LNCAP (cell line): ENCODE measurements at regions not wholly inside any gene's neighbourhood (a gene's known extent, or its start where the extent isn't known, plus 50 kb on each side); places are given as distances from the start of the nearest gene placed in this dataset.
A peak's percentile ranks its signal among the peaks of the same experiment; 100 is the strongest.

Source experiments
- CTCF ChIP-seq: fragments of 450-650 bp; IDR thresholded peaks from 2 replicates; pipeline ENCODE4 v1.5.1; 2017; ENCODE audit warnings: mild to moderate bottlenecking

- TF ChIP-seq CTCF, result peak; percentile 16; the same call in 1 of the 2 replicates
Measured at GRCh38 chr2:238771218-238771617, 76.7 kb upstream of the TWIST2 start.

- TF ChIP-seq CTCF, result no peak
Measured at GRCh38 chr2:238771639-238772038, 76.2 kb upstream of the TWIST2 start.

GRCh38 chr2:238772635-238773297 lies 75.1 kb upstream of the TWIST2 start:
- TF ChIP-seq CTCF, result no peak

- TF ChIP-seq CTCF, result no peak
Measured at GRCh38 chr2:238773472-238773871, 74.4 kb upstream of the TWIST2 start.

- TF ChIP-seq CTCF, result no peak
Measured at GRCh38 chr2:238774071-238774470, 73.8 kb upstream of the TWIST2 start.

- TF ChIP-seq CTCF, result no peak
Measured at GRCh38 chr2:238774980-238775509, 72.8 kb upstream of the TWIST2 start.

GRCh38 chr2:238775591-238775990 lies 72.3 kb upstream of the TWIST2 start:
- TF ChIP-seq CTCF, result no peak
